Glomerular endothelial cell (primary cell): ENCODE measurements at regions not wholly inside any gene's neighbourhood (a gene's known extent, or its start where the extent isn't known, plus 50 kb on each side); places are given as distances from the start of the nearest gene placed in this dataset.

ENCODE experiments used
- DNase-seq: peaks from one replicate; pipeline ENCODE4 v3.0.0-alpha.2; 2011; ENCODE audit warnings: low read depth, low spot score; ENCODE audit errors: extremely low read depth

DNA sequence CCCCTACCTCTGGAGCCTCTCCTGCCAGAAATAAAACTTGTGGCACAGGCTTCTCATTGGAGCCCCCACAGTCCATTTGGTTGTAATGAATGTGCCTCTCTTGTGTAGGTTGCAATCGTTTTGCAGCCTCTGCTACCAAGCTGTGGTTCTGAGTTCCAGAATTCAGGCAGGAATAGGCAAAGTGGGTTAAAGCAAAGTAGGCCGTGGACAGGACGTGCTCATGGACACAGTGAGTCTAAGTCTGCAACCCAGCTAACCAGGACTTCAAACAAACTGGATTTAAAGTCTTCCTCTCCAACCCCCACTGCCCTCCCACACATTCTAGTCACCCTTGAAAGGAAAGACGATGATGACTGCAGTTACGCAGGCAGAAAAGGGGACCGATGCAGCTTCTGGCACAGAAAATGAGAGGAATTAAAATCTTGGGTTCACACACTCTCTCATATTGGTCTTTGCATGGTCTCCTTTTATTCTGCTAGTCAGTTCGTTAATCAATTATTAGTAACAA lies 260.0 kb downstream of the PIK3R1 start:
- no peak for DNase-seq

- no peak for DNase-seq
These were observed 261.3 kb downstream of the PIK3R1 start for GRCh38 chr5:68476854-68477253.

GRCh38 chr5:68478301-68479095 lies 262.9 kb downstream of the PIK3R1 start:
- DNase-seq = no peak

- no peak for DNase-seq
These were observed 264.0 kb downstream of the PIK3R1 start for GRCh38 chr5:68479524-68479923.

DNA sequence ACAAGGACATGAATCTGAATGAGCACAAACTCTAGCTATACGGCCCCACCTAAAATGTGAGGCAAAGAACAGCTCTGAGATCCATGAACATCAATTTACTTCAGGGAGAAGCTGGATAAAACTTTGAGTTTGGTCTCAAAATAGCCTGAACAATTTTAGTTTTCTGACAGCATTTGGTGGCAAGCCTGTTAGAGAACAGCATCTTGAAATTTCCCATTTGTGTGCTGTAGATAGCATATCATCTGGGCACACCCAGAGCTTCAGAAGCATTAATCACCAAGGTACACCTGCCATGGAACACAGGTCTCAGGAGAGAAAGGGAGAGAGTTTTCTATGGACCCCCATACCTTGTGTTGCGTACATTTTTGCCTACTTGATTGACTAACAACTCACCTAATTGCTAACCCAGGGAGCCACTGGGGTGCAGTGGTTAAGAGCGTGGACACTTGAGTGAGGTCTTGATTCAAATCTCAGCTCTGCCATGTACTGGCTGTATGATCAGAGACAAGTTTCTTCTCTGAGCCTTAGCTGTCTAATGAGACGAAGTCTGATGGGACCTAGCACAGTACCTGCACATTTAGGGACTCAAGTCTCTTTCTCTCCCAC lies 264.9 kb downstream of the PIK3R1 start:
- DNase-seq = no peak

GRCh38 chr5:68482199-68482598 lies 266.6 kb downstream of the PIK3R1 start:
- no peak for DNase-seq

- no peak for DNase-seq
These were observed 268.9 kb downstream of the PIK3R1 start for GRCh38 chr5:68484307-68485068.

DNA sequence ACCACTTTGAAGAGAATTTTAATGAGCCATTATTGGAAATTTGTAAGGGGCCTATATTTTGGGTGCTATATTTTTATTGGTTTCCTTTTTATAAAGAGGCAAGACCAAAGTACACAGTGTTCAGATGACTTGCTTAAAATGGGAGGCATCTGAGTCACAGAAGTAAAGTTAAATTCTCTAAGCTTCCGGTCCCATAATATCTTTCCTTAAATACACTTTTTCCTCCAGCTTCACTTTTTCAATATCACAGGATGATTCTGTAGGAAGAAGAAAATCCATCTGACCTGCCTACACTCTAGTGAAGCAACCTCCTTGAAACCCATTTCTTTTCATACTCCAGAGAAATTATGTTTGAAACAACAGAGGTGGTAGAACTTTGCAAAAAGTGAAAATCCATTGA lies 274.0 kb downstream of the PIK3R1 start:
- no peak for DNase-seq

- DNase-seq = no peak
These were observed 274.9 kb downstream of the PIK3R1 start for GRCh38 chr5:68490406-68490805.

DNA sequence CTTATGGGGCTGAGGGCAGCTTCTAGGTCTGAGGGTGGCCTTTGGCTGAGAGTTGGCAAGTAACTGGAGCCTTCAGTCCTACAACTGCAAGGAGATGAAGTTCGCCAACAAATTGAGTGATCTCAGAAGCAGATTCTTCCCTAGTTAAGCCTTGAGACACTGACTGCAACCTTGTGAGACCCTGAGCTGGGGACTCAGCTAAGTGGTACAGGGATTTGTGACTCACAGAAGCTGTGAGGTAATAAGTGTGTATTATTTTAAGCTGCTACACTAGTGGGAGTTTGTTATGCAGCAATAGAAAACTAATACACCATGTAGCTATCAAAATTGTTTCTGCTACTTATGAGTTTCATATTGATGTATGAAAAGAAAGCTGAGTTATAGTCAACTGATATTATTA lies 279.2 kb downstream of the PIK3R1 start:
- DNase-seq = no peak

DNA sequence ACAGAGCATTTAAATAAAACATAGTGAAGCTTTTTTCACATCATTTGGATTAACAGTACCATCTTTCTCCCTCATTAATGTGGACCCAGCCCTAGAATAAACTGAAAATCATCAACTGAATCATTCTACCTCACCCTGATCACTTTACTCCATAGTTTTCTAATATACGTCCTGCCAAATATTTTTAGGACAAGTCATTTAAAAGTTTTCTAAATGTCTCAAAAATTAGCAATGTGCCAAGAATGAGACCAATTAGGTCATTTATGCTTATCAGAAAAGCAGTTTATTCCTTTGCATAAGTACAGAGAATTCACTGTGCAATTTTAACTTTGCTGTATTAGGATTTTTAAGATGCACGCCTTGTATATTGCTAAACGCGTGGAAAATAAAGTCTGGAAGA lies 284.4 kb downstream of the PIK3R1 start:
- DNase-seq = no peak

- DNase-seq = no peak
These were observed 285.3 kb downstream of the PIK3R1 start for GRCh38 chr5:68500813-68501212.

DNA sequence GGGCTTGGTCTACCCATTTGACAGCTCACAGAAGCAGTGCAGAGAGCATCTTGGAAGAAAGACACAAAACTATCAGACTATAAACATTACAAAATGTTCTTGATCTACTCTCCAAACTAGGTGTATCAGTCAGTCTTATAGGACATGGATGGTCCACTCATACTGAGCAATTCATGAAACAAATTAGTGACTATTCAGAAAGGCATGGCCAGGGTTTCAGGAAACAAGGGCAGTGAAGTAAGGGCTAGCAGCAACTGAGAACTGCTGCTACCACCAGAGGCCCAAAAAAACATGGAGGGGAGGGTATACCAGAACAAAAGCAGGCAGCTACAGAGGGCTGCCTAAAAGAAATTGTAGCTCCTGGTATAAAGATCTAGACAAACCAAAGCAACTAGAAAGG lies 287.0 kb downstream of the PIK3R1 start:
- DNase-seq = no peak

GRCh38 chr5:68504306-68504705 lies 288.8 kb downstream of the PIK3R1 start:
- no peak for DNase-seq

DNA sequence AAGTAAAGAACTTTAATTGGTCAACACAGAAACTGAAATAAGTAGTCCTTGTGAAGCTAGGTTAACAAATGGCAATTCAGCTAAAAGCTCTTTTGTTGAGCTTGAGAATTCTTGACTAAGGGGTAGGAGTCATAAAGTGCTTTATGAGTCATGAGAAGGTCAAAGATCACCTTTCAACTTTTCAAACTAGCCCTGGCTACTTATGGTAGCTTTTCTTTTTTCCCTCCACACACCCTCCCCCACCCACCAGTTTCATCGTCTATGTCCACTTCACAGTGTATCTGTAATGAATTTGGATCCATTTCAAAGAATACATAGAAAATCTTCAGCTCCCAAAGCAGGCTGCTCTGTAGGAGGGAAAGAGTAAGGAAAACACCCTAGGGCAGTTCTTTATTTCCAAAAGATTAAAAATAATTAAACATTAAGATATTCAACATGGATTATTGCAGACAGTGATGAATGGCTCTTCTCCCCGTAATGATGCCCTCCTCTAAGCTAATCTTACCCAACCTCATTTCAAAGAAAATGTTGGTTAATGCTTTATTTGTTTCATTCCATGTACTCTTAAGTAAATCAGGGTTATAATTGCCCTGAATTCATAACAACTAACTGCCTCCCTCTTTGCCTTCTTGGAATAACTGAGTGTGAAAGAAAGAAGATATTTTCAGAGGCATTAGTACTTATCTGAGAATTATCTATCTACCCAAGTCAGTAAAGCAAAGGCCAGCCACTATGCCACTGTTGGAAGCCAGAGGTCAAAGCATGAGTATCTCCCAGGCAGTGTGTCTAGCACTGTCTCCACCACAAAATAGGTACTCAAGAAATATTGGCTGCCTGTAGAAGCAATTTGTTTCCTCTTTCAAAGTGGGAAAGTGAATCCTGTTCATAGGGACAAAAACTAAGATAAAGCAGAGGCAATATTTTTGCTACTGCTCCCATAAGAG lies 290.6 kb downstream of the PIK3R1 start:
- DNase-seq = no peak

GRCh38 chr5:68515514-68515913 lies 300.0 kb downstream of the PIK3R1 start:
- no peak for DNase-seq

GRCh38 chr5:68518286-68518685 lies 302.7 kb downstream of the PIK3R1 start:
- DNase-seq = no peak

DNA sequence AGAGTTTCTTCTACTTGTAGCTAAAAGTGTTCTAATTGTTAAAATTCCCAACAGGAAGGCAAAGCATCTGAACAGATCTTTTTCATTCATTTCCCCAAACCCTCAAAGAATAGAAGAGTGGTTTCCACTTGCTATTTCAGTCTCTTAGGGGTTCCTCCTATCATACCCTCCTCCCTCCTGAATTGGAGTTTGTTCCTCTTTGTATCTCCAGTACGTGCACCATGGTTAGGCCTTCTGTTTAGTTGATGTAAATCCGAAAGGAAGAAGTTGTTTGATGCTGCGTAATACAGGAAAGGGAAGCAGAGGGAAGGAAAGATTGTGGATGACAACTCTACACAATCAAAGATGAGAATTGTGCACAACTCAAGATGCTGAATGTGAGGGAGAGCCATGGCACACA lies 303.6 kb downstream of the PIK3R1 start:
- no peak for DNase-seq

GRCh38 chr5:68521776-68522175 lies 306.2 kb downstream of the PIK3R1 start:
- no peak for DNase-seq

DNA sequence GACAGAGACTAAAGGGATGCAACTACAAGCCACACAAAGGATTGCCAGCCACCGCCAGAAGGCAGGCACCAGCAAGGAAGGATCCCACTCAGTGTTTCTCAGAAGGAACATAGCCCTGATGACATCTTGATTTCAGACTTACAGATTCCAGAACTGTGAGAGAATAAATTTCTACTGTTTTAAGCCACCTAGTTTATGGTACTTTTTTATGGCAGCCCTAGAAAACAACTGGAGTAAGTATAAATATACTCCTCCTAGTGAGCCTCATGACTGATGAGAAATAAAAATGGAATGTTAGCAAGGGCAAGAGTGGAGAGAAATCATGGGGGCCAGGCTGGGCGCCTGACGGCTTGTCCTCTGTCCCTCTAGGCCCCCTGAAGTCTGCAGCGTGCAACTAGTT lies 307.3 kb downstream of the PIK3R1 start:
- no peak for DNase-seq
